ENCODE measurements at regions not wholly inside any gene's neighbourhood (a gene's known extent, or its start where the extent isn't known, plus 50 kb on each side); places are given as distances from the start of the nearest gene placed in this dataset.

GRCh38 chr2:191611614-191612013 is 66.3 kb upstream of the NABP1 start:
- dilution Hi-C loops (cut with MboI; ENCODE audit: extremely low pct_ligation_motif_present, low sequenced_read_pairs) = no loop called here

More at GRCh38 chr2:191611614-191612013, 66.3 kb upstream of the NABP1 start:
- H4K20me1 ChIP-seq (replicated peaks; ENCODE audit: control insufficient read depth, extremely low read depth, insufficient read depth, low read length) = no peaks in the 10 kb centered on the region
- no peak overlapping the region for H3K27ac ChIP-seq (ENCODE audit: insufficient read depth, low read depth, low read length)
- FAIRE-seq (no peak), DNase-seq (ENCODE audit: low read depth, low spot score) (no peak)
- no peaks in the 10 kb centered on the region for H3K79me2 ChIP-seq (ENCODE audit: control insufficient read depth, insufficient read depth, low read length)
- BruUV-seq (replicated peaks) = no TSS peak
- no peak overlapping the region for H2AFZ ChIP-seq (ENCODE audit: low read depth, low read length)
- ChIA-PET CTCF (interaction anchor here (1.1 kb wide), 1 partner anchor 13 kb away, joined by 3 read pairs; no protein-coding TSS in a partner anchor), POLR2A (no interaction called here)
- no peak overlapping the region for H3K4me3 ChIP-seq (replicated peaks in 1 of 3; ENCODE audit: insufficient read depth in 1 of 3, low read depth in 1 of 3, low read length in 3 of 3)
- H3K9me3 ChIP-seq (replicated peaks; ENCODE audit: control insufficient read depth, insufficient read depth, low read length) = no peaks in the 10 kb centered on the region
- TF ChIP-seq POLR2A (IDR thresholded peaks at IDR 0.05; ENCODE audit: low read depth, low read length) = no peak
- TF ChIP-seq FOS (IDR thresholded peaks at IDR 0.05; ENCODE audit: borderline replicate concordance, insufficient read depth, low read length) = no peak
- TF ChIP-seq MYC (IDR thresholded peaks at IDR 0.05; ENCODE audit: low read depth, low read length) = no peak
- no peak for TF ChIP-seq EZH2 (IDR thresholded peaks at IDR 0.05; ENCODE audit: borderline replicate concordance, low read depth, low read length, severe bottlenecking)
- no peak for TF ChIP-seq GATA2 (IDR thresholded peaks at IDR 0.05; ENCODE audit: insufficient read depth, insufficient read length, low read depth, low read length)
- no peak for TF ChIP-seq MAX (IDR thresholded peaks at IDR 0.05; ENCODE audit: insufficient read depth, insufficient read length)
- no peak for TF ChIP-seq JUN (IDR thresholded peaks at IDR 0.05; ENCODE audit: borderline replicate concordance, insufficient read depth, insufficient read length, low read depth)
- no peak for TF ChIP-seq POLR2AphosphoS5 (IDR thresholded peaks at IDR 0.05; ENCODE audit: insufficient read depth, low read depth, low read length)
- TF ChIP-seq, protein P1, sequence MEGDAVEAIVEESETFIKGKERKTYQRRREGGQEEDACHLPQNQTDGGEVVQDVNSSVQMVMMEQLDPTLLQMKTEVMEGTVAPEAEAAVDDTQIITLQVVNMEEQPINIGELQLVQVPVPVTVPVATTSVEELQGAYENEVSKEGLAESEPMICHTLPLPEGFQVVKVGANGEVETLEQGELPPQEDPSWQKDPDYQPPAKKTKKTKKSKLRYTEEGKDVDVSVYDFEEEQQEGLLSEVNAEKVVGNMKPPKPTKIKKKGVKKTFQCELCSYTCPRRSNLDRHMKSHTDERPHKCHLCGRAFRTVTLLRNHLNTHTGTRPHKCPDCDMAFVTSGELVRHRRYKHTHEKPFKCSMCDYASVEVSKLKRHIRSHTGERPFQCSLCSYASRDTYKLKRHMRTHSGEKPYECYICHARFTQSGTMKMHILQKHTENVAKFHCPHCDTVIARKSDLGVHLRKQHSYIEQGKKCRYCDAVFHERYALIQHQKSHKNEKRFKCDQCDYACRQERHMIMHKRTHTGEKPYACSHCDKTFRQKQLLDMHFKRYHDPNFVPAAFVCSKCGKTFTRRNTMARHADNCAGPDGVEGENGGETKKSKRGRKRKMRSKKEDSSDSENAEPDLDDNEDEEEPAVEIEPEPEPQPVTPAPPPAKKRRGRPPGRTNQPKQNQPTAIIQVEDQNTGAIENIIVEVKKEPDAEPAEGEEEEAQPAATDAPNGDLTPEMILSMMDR (IDR thresholded peaks at IDR 0.05; ENCODE audit: extremely low read depth in 1 of 2, insufficient read depth in 1 of 2, low read depth in 1 of 2, low read length in 2 of 2) = no peak
- no peaks in the 10 kb centered on the region for H3K36me3 ChIP-seq (ENCODE audit: control insufficient read depth in 2 of 2, extremely low read depth in 1 of 2, insufficient read depth in 2 of 2, low read length in 2 of 2)
- intact Hi-C loops (cut with micrococcal nuclease) = loop anchor here (2.0 kb wide), 1 partner anchor 65 kb away; no protein-coding TSS in a partner anchor
- H3K9me1 ChIP-seq (replicated peaks; ENCODE audit: control insufficient read depth, extremely low read depth, insufficient read depth, low read length) = no peaks in the 10 kb centered on the region
- H3K4me2 ChIP-seq (ENCODE audit: insufficient read depth, low read length) = no peak overlapping the region
- H3K9ac ChIP-seq (replicated peaks; ENCODE audit: extremely low read depth, insufficient read depth, low read length) = no peak overlapping the region
- no peaks in the 10 kb centered on the region for H3K27me3 ChIP-seq (ENCODE audit: control insufficient read depth in 2 of 2, insufficient read depth in 2 of 2, low read length in 2 of 2)
- peaks cover 9% of the 10 kb centered on the region for H3K4me1 ChIP-seq (ENCODE audit: control insufficient read depth, extremely low read depth, insufficient read depth, low read length)

Data from endothelial cell of umbilical vein (primary cell).